Stimulated activated effector memory CD8-positive, alpha-beta T cell treated with anti-CD3 and anti-CD28 coated beads, Interleukin-12 subunit alpha, Interleukin-12 subunit beta, amount 100 ng/mL, for 72 hours (primary cell): ENCODE measurements at regions not wholly inside any gene's neighbourhood (a gene's known extent, or its start where the extent isn't known, plus 50 kb on each side); places are given as distances from the start of the nearest gene placed in this dataset.

Experiments used
- ATAC-seq: fragments of 150-1000 bp; cut with Tn5 transposase; 2 replicates; pipeline ENCODE4 v1.10.0; 2021
- DNase-seq, 2 donors: peaks; one replicate each; pipeline ENCODE4 v3.0.0; 2021 to 2022; ENCODE audit warnings: low spot score in 2 of 2
- H3K27ac Mint-ChIP-seq: one replicate; pipeline ENCODE4 v1.8.0; 2022; ENCODE audit warnings: mild to moderate bottlenecking, mixed read lengths
- H3K36me3 Mint-ChIP-seq: one replicate; pipeline ENCODE4 v1.8.0; 2022; ENCODE audit warnings: mild to moderate bottlenecking, mixed read lengths
- H3K4me1 Mint-ChIP-seq: one replicate; pipeline ENCODE4 v1.8.0; 2022; ENCODE audit warnings: mixed read lengths
- H3K4me3 Mint-ChIP-seq: one replicate; pipeline ENCODE4 v1.8.0; 2022; ENCODE audit warnings: mild to moderate bottlenecking, mixed read lengths
- H3K9me3 Mint-ChIP-seq: one replicate; pipeline ENCODE4 v1.8.0; 2022; ENCODE audit warnings: mixed read lengths

DNA sequence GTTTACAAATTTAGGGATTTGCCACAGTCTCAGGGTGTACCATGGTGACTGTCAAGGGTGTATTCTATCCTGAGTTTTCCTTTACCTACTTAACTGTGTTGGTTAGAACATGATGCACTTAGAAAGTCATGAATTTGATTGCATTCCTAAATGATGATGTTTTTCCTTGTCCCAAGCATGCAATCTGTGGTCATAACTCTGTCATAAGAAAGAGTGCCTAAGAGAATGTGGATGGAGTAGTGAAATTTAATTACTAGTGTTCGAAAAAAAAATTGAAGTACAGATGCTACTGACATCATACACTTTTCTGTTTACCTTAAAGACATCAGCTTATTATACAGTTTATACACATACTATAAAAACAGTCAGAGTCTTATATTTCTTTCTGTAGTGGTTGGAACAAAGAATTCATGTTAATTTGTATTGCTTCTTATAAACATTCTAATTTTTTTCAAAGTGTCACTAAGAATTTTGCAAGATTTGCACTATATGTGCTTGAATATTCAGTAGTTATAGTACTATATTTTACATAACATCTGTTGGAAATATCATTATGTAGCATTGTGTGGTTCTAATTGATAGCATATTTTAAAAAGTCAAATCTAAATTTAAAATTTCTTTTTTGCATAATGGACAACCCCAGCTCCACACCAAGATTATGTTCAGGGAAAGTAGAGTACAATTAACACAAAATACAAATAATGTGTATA, 231.3 kb upstream of the KCNMB2 start:
- no peak overlapping the region for H3K4me3 Mint-ChIP-seq
- no peaks in the 10 kb centered on the region for H3K36me3 Mint-ChIP-seq
- no peak for DNase-seq
- H3K27ac Mint-ChIP-seq: no peak overlapping the region
- no peak for ATAC-seq
- H3K9me3 Mint-ChIP-seq: no peaks in the 10 kb centered on the region
- no peaks in the 10 kb centered on the region for H3K4me1 Mint-ChIP-seq

DNA sequence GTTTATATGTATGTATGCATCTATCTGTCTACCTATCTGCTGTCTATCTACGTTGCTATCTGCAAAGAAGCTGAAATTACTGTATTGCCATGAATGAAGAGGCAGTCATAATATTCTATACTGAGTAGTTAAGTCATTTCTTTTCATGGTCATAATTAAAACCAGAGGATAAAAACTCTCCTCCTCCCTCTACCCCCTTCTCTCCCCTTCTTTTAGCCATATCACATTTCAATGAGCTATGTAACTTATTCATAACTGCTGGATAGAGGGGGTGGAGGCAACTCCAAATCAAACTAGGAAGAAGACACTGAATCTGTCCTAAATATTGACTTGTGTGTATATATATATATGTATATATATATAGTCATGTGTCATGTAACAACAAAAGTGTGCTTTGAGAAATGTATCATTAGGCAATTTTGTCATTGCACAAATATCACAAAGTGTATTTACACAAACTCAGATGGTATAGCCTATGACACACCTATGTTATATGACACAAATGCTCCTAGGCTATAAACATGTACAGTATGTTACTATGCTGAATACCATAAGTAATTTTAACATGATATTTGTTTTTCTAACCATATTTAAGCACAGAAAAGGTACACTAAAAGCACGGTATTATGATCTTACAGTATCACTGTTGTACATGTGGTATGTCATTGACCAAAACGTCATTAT, 229.7 kb upstream of the KCNMB2 start:
- ATAC-seq (no peak), DNase-seq (no peak)
- Mint-ChIP-seq H3K9me3 (no peaks in the 10 kb centered on the region), H3K36me3 (no peaks in the 10 kb centered on the region), H3K4me1 (no peaks in the 10 kb centered on the region), H3K27ac (no peak overlapping the region), H3K4me3 (no peak overlapping the region)

DNA sequence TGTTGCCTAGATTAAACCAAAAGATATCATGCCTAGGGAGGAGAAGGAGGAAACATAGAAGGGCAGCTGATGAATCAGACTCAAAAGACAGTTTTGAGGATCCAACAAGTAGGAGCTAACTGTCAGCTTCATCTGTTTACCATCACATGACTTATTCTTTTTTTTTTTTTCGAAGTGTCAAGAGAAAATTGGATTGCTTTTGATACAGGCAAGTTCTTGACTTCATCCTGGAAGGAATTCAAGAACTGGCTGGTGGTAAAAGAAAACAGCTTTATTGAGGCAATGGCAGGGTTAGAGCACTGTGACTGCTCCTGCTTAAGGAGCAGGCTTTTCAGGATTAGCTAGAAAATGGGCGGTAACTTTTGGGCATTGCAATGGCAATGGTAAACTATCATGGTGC, 227.5 kb upstream of the KCNMB2 start:
- H3K9me3 Mint-ChIP-seq: no peaks in the 10 kb centered on the region
- no peak for DNase-seq
- H3K36me3 Mint-ChIP-seq: no peaks in the 10 kb centered on the region
- H3K4me3 Mint-ChIP-seq: no peak overlapping the region
- no peaks in the 10 kb centered on the region for H3K4me1 Mint-ChIP-seq
- H3K27ac Mint-ChIP-seq: no peak overlapping the region
- no peak for ATAC-seq

DNA sequence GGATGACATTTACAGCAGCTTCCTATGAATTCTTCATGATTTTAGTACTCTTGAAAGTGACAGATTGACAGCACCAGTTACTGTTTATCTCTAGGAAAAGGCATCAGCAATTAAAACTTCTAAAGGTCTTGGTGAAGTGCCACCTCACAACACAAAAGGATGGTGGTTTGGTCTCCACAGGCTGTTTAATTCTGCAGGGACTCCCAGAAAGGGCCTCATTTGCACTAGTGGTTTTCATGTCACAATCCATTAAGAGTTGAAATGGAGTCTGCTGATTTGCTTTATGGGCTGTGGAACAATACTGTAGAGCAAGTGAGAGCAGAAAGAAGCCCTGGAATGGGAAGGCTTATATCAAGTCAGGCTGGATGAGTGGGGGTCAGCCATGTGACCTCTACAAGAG, 225.3 kb upstream of the KCNMB2 start:
- no peak overlapping the region for H3K27ac Mint-ChIP-seq
- no peak overlapping the region for H3K4me3 Mint-ChIP-seq
- H3K9me3 Mint-ChIP-seq: no peaks in the 10 kb centered on the region
- H3K36me3 Mint-ChIP-seq: no peaks in the 10 kb centered on the region
- DNase-seq: no peak
- H3K4me1 Mint-ChIP-seq: no peaks in the 10 kb centered on the region
- ATAC-seq: no peak

DNA sequence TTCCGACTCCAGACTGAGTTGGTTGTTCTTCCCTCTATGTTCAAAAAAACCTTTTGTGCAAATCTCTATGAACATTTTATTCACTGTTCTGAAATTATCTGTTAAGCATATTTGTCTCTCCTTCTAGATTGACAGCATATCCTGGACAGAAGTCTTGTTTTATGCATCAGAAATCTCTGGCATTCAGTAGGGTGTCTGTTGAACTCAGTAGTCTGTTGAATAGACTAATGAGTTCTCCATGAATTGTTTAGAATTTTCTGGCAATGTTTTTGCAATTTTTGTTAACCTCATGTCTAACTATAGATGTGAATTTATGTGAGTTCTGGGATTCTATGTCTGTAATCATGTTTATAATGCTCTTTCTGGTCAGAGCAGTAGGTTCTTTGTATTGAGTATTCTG, 222.5 kb upstream of the KCNMB2 start:
- H3K4me1 Mint-ChIP-seq: no peaks in the 10 kb centered on the region
- H3K27ac Mint-ChIP-seq: no peak overlapping the region
- DNase-seq: no peak
- no peaks in the 10 kb centered on the region for H3K36me3 Mint-ChIP-seq
- ATAC-seq: no peak
- no peak overlapping the region for H3K4me3 Mint-ChIP-seq
- H3K9me3 Mint-ChIP-seq: no peaks in the 10 kb centered on the region

DNA sequence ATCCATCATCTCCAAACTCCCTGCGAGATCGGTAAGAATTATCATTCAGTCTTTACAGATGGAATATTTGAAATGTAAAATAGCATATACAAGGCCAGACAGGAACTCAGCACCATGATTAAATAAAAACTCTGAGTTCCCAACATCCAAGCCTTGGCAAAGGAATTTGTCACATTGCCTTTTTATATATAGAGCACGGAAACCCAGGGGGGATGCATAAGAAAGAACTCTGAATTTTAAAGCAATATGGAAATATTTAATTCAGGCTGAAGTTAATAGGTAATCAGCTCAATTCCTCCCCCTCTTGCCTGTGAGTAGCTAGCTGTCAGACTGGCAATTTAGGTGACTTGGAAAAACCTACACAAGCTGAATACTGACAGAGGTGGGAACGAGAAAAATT, 217.9 kb upstream of the KCNMB2 start:
- Mint-ChIP-seq H3K27ac (no peak overlapping the region), H3K9me3 (no peaks in the 10 kb centered on the region), H3K4me1 (no peaks in the 10 kb centered on the region), H3K4me3 (no peak overlapping the region), H3K36me3 (no peaks in the 10 kb centered on the region)
- ATAC-seq (no peak), DNase-seq (no peak)

DNA sequence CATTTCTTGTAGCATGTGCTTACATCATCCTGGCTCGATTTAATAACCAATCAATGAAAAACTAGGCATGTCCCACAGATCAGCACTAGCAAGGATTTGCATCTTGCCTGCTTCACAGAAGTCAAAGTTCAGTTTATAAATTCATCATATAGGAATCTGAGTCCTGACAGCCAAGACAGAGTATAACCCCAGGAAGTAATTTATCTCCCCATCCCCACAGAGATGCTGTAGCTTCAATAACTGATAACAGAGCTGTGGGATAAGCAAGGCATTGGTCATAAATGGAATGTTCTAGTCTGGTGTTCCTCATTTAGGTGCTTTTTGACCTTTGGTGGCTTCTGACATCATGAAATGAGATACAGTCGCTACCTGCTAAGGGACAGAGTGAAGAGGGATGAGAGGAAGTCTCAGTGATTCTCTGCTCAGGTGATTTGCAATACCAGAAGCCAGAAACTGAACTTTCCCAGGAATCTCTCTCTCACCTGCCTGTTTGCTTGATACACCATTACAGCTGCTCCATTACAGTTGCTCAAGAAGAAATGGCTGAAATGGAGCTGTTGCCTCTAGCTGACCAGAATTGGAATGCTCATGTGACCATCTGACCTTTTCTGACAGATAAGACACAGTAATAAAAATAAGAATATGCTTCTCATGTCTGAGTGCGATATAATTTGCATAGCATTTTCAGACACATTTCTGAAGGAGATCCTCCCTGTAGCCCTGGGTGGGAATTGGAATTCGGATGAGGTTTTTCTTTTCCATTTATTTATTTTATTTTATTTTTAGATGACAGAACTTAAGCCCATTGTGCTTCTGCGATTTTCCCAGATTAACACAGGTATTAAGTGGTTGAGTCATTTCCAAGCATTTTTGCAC, 217.1 kb upstream of the KCNMB2 start:
- Mint-ChIP-seq H3K4me3 (no peak overlapping the region), H3K27ac (no peak overlapping the region), H3K4me1 (no peaks in the 10 kb centered on the region), H3K36me3 (no peaks in the 10 kb centered on the region), H3K9me3 (no peaks in the 10 kb centered on the region)
- DNase-seq (no peak), ATAC-seq (no peak)

DNA sequence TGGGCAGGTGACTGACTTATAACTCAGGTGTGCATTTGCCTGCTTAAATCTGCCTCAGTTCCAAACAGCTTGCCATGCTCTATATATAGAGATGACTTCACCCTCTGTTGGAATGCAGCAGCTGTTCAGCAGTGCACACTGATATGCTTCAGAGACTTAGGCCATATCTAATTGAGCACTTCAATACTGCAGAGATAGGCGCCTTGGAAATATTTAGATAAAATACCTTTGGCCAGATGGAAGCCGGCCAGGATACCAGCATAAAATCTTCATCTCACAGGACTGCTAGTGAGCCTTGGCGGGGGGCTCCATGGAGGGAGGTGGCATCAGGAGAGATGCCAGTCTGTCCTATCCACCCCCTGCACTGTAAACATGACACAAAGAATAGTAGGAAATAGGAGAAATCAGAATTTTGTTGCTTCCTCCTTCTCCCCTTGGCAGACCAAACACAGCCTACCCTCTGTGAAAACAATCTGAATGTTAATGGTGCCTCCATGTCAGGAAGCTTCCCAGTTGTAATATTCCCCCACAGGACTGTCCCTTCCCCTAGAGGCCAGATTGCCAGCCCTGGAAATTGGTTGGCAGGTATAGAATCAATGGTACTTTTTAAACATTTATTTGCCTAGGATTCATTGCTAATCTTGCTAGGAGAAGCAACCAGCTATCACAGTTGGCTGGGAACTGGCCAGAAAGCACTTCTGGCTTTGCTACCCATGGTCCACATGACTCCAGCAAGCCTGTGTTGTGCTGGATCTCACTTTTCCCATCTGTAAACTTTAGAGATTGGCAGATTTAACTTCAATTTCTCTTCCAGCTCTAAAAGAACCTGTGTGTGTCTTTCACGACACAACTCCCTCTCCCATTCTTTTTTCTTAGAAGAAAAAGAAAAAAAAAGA, 215.5 kb upstream of the KCNMB2 start:
- Mint-ChIP-seq H3K36me3 (no peaks in the 10 kb centered on the region), H3K27ac (no peak overlapping the region), H3K9me3 (no peaks in the 10 kb centered on the region), H3K4me1 (no peaks in the 10 kb centered on the region), H3K4me3 (no peak overlapping the region)
- no peak for DNase-seq
- no peak for ATAC-seq

DNA sequence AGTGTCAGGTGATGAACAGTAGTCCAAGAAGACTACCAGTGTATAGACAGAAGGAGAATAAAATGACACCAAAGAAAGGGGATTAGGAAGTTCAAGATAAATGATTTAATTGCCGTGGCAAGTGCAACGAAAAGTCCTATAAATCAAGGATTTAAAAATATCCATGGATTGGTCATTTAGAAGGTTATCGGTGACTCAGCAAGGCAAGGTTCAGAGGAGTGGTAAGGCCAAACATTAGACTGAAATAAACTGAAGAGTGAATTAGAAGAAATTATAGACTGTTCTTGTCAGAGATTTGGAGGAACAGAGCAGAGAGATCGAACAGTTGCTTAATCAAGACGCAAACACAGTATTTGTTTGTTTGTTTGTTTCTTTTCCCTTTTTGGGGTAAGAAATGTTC, 211.9 kb upstream of the KCNMB2 start:
- no peaks in the 10 kb centered on the region for H3K9me3 Mint-ChIP-seq
- ATAC-seq (no peak), DNase-seq (no peak)
- H3K4me3 Mint-ChIP-seq: no peak overlapping the region
- H3K27ac Mint-ChIP-seq: no peak overlapping the region
- no peaks in the 10 kb centered on the region for H3K4me1 Mint-ChIP-seq
- no peaks in the 10 kb centered on the region for H3K36me3 Mint-ChIP-seq

DNA sequence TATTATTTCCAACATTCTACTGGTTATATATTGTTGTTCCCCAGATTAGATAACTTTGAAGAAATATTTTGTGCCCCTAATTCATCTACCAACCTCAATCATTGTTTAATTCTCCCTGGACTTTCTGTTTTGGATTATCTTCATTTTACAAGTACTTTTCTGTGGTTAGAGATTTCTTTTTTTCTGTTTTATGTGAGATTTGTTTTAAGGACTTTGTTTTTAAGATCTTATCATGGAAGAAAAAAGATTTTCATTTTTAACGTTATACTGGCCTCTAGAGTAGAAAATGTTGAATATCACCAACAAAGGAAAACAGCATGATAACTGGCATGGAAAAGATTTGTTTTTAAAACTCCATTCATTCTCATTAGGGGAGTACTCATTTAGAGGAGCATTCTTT, 210.9 kb upstream of the KCNMB2 start:
- Mint-ChIP-seq H3K9me3 (no peaks in the 10 kb centered on the region), H3K4me1 (no peaks in the 10 kb centered on the region), H3K4me3 (no peak overlapping the region), H3K36me3 (no peaks in the 10 kb centered on the region), H3K27ac (no peak overlapping the region)
- ATAC-seq: no peak
- DNase-seq: no peak

DNA sequence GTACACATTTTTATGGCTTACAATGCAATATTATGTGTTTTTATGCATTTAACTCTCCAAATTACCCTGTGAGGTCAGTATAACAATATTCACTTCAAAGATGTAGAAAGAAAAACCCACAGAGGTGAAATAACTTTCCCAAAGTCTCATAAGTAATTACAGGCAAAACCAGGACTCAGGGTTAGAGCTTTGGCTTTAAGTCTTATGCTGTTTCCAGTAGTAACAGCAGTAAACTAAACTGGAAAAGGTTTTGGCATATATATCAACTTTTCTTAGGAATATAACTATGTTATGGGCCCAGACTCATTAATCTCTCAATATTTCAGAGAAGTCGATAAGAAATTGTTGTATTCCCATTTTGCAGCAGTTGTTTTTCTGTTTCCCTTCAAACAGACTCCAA, 206.3 kb upstream of the KCNMB2 start:
- Mint-ChIP-seq H3K4me1 (no peaks in the 10 kb centered on the region), H3K4me3 (no peak overlapping the region)

DNA sequence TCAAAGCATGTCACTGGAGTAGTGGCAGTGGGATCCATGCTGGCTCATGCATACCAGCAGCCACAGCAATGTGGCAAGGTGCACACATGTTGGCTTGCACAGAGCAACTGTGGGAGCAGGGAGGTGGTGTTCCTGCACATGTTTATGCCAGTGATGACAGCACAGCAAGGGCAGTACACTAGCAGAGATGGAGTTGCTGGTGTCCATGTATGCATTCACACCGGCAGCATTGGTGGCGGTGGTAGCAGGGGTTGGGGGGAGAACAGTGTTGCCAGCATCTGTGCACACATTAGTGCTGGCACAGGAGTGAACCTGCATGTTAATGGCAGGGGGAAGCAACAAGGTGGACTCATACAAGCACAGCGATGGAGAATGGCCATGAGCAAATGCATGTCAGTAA, 202.0 kb upstream of the KCNMB2 start:
- no peak overlapping the region for H3K27ac Mint-ChIP-seq
- ATAC-seq: peak; percentile 42
- H3K4me1 Mint-ChIP-seq: peaks cover 10% of the 10 kb centered on the region
- no peak overlapping the region for H3K4me3 Mint-ChIP-seq
- no peaks in the 10 kb centered on the region for H3K36me3 Mint-ChIP-seq
- no peak for DNase-seq
- H3K9me3 Mint-ChIP-seq: peaks cover 4% of the 10 kb centered on the region

More for the DNA sequence above, 206.3 kb upstream of the KCNMB2 start:
- no peaks in the 10 kb centered on the region for H3K9me3 Mint-ChIP-seq
- DNase-seq (no peak), ATAC-seq (no peak)
- no peaks in the 10 kb centered on the region for H3K36me3 Mint-ChIP-seq
- H3K27ac Mint-ChIP-seq: no peak overlapping the region

DNA sequence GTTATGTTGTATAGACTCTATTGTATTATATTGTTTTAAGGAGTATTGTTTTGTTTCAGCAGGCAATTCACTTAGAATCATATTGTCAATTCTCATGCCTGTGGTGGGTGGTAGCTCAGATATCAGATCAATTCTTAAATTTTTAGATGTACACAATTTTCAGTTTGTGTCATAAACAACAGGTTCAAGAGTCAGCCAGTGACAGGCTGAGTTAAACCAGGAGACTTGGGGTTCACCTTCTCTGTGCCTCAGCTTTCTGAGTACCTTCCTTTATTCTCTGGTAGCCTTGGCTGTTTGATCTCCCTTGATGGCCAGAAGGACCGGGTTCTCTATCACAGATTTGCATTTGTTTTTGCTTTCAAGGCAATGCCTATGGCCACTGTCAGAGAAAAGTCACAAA, 199.9 kb upstream of the KCNMB2 start:
- H3K4me3 Mint-ChIP-seq: no peak overlapping the region

DNA sequence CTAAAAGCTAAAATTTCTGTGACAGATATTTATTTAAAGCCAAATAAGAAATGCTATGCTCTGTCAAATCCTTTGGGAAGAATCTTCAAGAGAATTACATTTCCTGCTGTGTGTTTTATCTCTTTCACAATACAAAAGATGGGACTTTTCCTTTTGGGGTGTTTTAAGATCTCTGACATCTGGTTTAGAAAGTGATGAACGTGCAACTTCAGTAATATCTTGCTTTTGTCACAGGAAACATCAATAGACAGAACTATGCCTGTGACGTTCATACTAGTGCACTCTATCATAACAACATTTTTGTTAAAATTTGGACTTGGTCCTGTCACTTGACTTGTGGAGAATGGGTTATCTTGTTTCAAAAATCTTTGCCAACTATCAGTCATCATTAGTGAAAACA, 195.7 kb upstream of the KCNMB2 start:
- no peak overlapping the region for H3K27ac Mint-ChIP-seq
- no peak for DNase-seq
- ATAC-seq: no peak
- H3K36me3 Mint-ChIP-seq: no peaks in the 10 kb centered on the region
- H3K9me3 Mint-ChIP-seq: peaks cover 4% of the 10 kb centered on the region
- no peak overlapping the region for H3K4me3 Mint-ChIP-seq
- peaks cover 10% of the 10 kb centered on the region for H3K4me1 Mint-ChIP-seq

More for the DNA sequence above, 199.9 kb upstream of the KCNMB2 start:
- no peaks in the 10 kb centered on the region for H3K36me3 Mint-ChIP-seq
- H3K27ac Mint-ChIP-seq: no peak overlapping the region
- ATAC-seq (peak; percentile 72), DNase-seq (no peak)
- peaks cover 10% of the 10 kb centered on the region for H3K4me1 Mint-ChIP-seq
- peaks cover 4% of the 10 kb centered on the region for H3K9me3 Mint-ChIP-seq

DNA sequence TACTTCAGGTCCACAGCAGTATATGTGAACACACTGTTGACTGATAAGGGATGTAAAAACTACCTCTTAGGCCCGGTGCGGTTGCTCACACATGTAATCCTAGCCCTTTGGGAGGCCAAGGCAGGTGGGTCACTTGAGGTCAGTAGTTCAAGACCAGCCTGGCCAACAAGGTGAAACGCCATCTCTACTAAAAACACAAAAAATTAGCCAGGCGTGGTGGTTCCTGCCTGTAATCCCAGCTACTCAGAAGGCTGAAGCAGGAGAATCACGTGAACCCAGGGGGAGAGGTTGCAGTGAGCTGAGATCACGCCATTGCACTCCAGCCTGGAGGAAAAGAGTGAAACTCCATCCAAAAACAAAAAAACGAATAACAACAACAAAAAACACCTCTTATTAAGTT, 194.6 kb upstream of the KCNMB2 start:
- Mint-ChIP-seq H3K9me3 (no peaks in the 10 kb centered on the region), H3K4me3 (no peak overlapping the region), H3K27ac (no peak overlapping the region), H3K36me3 (no peaks in the 10 kb centered on the region), H3K4me1 (peaks cover 3% of the 10 kb centered on the region)
- DNase-seq (no peak), ATAC-seq (no peak)
